Mucosa of descending colon (tissue), 3 donors: ENCODE measurements at regions not wholly inside any gene's neighbourhood (a gene's known extent, or its start where the extent isn't known, plus 50 kb on each side); places are given as distances from the start of the nearest gene placed in this dataset.

Experiments used
- ATAC-seq: fragments of 200-7000 bp; cut with Tn5 transposase; one replicate; pipeline ENCODE4 v1.9.1; 2020; ENCODE audit warnings: mild to moderate bottlenecking, moderate library complexity
- DNase-seq, 3 donors: peaks; one replicate each; pipeline ENCODE4 v3.0.0-alpha.2; 2020
- H3K36me3 ChIP-seq: fragments of 200-600 bp; one replicate; pipeline ENCODE4 v1.8.0; 2021; ENCODE audit warnings: low read depth, mild to moderate bottlenecking
- H3K4me1 ChIP-seq: fragments of 200-600 bp; one replicate; pipeline ENCODE4 v1.8.0; 2021; ENCODE audit warnings: low read depth, mild to moderate bottlenecking
- H3K4me3 ChIP-seq: fragments of 200-600 bp; one replicate; pipeline ENCODE4 v1.8.0; 2021; ENCODE audit warnings: mild to moderate bottlenecking
- H3K9me3 ChIP-seq: fragments of 200-600 bp; one replicate; pipeline ENCODE4 v1.8.0; 2021; ENCODE audit warnings: mild to moderate bottlenecking
- CTCF ChIP-seq: fragments of 200-600 bp; IDR thresholded peaks from one replicate; pipeline ENCODE4 v1.8.0; 2022; ENCODE audit warnings: antibody characterized with exemption, mild to moderate bottlenecking
- intact Hi-C, 2 donors: fragments of 100-400 bp; cut with DNase I in 1 of 2; cut with micrococcal nuclease in 1 of 2; formaldehyde crosslinking; loops; one replicate each; pipeline versions ENCODE4 v1.11.0 to v1.11.1; 2022; cut with DNase I, micrococcal nuclease
- donor health status: DM: no; HTN: no; CAD: no; lungs with moderate emphysema.
- donor health status: DM: no; HTN: no; CAD: no.
- donor health status: DM: no; HTN: yes; CAD: no.

- H3K4me1 ChIP-seq: no peaks in the 10 kb centered on the region
- intact Hi-C loops: no loop called here
- no peak for ATAC-seq
- H3K9me3 ChIP-seq: no peaks in the 10 kb centered on the region
- H3K36me3 ChIP-seq: no peaks in the 10 kb centered on the region
- DNase-seq: no peak
- TF ChIP-seq CTCF: no peak
- H3K4me3 ChIP-seq: no peak overlapping the region
These were observed 188.1 kb downstream of the TMEM18 start for GRCh38 chr2:489084-489483.

- intact Hi-C loops: no loop called here
- no peak for ATAC-seq
- DNase-seq: no peak
- no peaks in the 10 kb centered on the region for H3K9me3 ChIP-seq
- H3K4me1 ChIP-seq: no peaks in the 10 kb centered on the region
- no peaks in the 10 kb centered on the region for H3K36me3 ChIP-seq
- TF ChIP-seq CTCF: no peak
- H3K4me3 ChIP-seq: no peak overlapping the region
These were observed 189.8 kb downstream of the TMEM18 start for GRCh38 chr2:487186-488079.

GRCh38 chr2:486371-486770, 190.8 kb downstream of the TMEM18 start:
- H3K4me3 ChIP-seq: no peak overlapping the region
- H3K36me3 ChIP-seq: no peaks in the 10 kb centered on the region
- intact Hi-C loops: no loop called here
- DNase-seq: no peak
- H3K4me1 ChIP-seq: no peaks in the 10 kb centered on the region
- no peak for ATAC-seq
- TF ChIP-seq CTCF: no peak
- no peaks in the 10 kb centered on the region for H3K9me3 ChIP-seq

GRCh38 chr2:481388-481787, 193.5 kb upstream of the ALKAL2 start:
- Histone ChIP-seq H3K4me3 (no peak overlapping the region), H3K4me1 (no peaks in the 10 kb centered on the region), H3K36me3 (no peaks in the 10 kb centered on the region), H3K9me3 (no peaks in the 10 kb centered on the region)
- ATAC-seq (no peak), DNase-seq (no peak)
- TF ChIP-seq CTCF: no peak
- intact Hi-C loops: no loop called here

- Histone ChIP-seq H3K36me3 (no peaks in the 10 kb centered on the region), H3K4me3 (no peak overlapping the region), H3K9me3 (no peaks in the 10 kb centered on the region), H3K4me1 (no peaks in the 10 kb centered on the region)
- ATAC-seq (peak; percentile 37), DNase-seq (no peak)
- intact Hi-C loops: no loop called here
- TF ChIP-seq CTCF: no peak
These were observed 191.7 kb upstream of the ALKAL2 start for GRCh38 chr2:479490-480176.
